Lower leg skin (tissue), 3 donors: ENCODE measurements at regions not wholly inside any gene's neighbourhood (a gene's known extent, or its start where the extent isn't known, plus 50 kb on each side); places are given as distances from the start of the nearest gene placed in this dataset.

ENCODE experiments used
- CTCF ChIP-seq, 3 donors: fragments of 450-650 bp; IDR thresholded peaks; one replicate each; pipeline ENCODE4 v1.5.1; 2016; ENCODE audit warnings: antibody characterized with exemption in 3 of 3, mild to moderate bottlenecking in 3 of 3, moderate library complexity in 2 of 3
- POLR2A ChIP-seq, 2 donors: fragments of 450-650 bp; IDR thresholded peaks; one replicate each; pipeline ENCODE4 v1.6.1; 2016 to 2017; ENCODE audit warnings: antibody characterized with exemption in 2 of 2, mild to moderate bottlenecking in 1 of 2, moderate library complexity in 1 of 2

DNA sequence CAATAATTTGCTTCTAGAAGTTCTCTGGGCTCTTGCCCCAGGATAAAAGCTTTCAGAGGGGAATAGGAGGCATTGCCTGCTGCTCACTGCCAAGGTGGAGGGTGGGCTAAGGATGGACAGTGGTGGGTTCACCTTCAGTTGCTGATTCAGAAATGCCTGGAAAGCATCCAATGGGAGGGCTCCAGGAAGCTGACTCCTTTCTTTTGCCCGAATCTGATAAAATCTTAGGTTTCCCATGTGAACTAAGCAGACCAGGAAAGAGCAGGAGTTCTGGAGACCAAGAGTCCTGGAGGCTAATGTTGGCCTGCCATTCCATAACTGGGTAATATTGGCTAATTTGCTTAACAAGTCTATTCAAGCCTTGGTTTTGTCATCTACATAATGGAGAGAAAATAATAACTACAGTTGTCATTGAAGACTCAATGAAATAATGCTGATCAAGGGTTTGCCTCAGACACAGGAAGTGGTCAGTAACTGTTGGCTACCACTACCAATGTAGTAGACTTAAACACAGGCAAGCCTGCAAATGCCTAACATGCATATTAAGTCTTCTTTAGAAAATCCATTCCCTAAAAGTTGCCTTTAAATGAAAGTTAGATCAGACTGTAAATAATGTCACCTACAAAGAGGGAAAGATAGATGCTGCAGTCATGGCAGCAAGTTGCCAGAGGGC, 528.4 kb upstream of the NBEA start:
- no peak for TF ChIP-seq CTCF (IDR thresholded peaks at IDR 0.05)
- no peak for TF ChIP-seq POLR2A (IDR thresholded peaks at IDR 0.05)
